ENCODE measurements at regions not wholly inside any gene's neighbourhood (a gene's known extent, or its start where the extent isn't known, plus 50 kb on each side); places are given as distances from the start of the nearest gene placed in this dataset.

DNA sequence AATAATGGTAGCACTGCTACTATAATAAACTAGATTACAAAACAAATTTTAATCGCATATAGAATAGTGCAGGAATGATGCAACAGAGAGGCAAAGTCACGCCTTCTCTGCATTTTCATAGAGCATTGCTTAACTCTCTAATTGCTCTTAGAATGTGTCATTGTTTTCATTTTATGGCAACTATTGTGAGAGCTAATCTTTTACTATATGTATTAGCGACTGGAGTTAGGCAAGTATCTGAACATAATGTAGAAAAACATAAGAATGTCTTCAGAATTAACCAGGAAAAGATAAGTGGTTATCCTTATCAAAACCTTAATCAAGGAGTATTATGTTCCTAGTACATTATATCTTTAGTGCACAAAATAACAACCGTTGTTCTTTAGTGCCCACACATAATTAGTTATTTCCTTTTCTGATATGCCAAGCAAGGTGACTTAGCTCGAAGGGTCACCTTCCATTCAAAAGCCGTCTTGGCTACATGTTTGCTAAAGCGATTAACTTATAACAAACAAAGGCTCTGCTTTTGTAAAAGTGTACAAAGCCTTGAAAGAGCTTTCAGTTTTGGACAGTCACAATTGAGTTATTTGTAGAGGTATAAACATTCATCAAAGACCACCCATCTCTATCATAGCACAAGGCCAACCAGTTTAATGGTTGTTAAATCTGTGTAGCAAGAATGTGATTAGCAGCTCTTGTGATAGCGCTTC lies 1328.9 kb downstream of the ROBO2 start:
- no peak overlapping the region for H3K4me3 ChIP-seq (ENCODE audit: low read depth, low read length)
- no peak for DNase-seq (ENCODE audit: low read depth)
- TF ChIP-seq, protein P1, sequence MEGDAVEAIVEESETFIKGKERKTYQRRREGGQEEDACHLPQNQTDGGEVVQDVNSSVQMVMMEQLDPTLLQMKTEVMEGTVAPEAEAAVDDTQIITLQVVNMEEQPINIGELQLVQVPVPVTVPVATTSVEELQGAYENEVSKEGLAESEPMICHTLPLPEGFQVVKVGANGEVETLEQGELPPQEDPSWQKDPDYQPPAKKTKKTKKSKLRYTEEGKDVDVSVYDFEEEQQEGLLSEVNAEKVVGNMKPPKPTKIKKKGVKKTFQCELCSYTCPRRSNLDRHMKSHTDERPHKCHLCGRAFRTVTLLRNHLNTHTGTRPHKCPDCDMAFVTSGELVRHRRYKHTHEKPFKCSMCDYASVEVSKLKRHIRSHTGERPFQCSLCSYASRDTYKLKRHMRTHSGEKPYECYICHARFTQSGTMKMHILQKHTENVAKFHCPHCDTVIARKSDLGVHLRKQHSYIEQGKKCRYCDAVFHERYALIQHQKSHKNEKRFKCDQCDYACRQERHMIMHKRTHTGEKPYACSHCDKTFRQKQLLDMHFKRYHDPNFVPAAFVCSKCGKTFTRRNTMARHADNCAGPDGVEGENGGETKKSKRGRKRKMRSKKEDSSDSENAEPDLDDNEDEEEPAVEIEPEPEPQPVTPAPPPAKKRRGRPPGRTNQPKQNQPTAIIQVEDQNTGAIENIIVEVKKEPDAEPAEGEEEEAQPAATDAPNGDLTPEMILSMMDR (IDR thresholded peaks at IDR 0.05; ENCODE audit: insufficient read depth, low read depth, low read length): no peak

- no peak for DNase-seq (ENCODE audit: low read depth)
- H3K4me3 ChIP-seq (ENCODE audit: low read depth, low read length): no peak overlapping the region
- TF ChIP-seq, protein P1 (IDR thresholded peaks at IDR 0.05; ENCODE audit: insufficient read depth, low read depth, low read length): no peak
Observed at GRCh38 chr3:78390221-78390620, 1350.3 kb downstream of the ROBO2 start.

DNA sequence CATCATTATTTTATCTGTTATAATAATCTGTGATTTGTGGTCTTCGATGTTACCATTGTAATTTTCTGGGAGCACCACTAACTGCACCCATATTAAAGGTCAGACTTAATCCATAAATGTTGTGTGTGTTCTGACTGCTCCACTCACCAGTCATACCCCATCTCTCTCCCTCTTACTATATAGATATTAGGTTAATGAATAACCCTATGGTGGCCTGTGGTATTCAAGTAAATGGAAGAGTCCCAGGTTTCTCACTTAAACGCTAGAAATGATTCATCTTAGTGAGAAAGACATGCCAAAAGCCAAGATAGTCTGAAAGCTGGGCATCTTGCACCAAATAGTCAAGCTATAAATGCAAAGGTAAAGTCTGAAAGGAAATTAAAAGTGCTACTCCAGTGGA lies 1358.5 kb downstream of the ROBO2 start:
- DNase-seq (ENCODE audit: low read depth): no peak
- H3K4me3 ChIP-seq (ENCODE audit: low read depth, low read length): no peak overlapping the region
- TF ChIP-seq, protein P1 (IDR thresholded peaks at IDR 0.05; ENCODE audit: insufficient read depth, low read depth, low read length): no peak

- no peak overlapping the region for H3K4me3 ChIP-seq (ENCODE audit: low read depth, low read length)
- TF ChIP-seq, protein P1 (IDR thresholded peaks at IDR 0.05; ENCODE audit: insufficient read depth, low read depth, low read length): no peak
- DNase-seq (ENCODE audit: low read depth): no peak
Observed at GRCh38 chr3:78402720-78403119, 1362.8 kb downstream of the ROBO2 start.

- H3K4me3 ChIP-seq (ENCODE audit: low read depth, low read length): no peak overlapping the region
- DNase-seq (ENCODE audit: low read depth): no peak
- TF ChIP-seq, protein P1 (IDR thresholded peaks at IDR 0.05; ENCODE audit: insufficient read depth, low read depth, low read length): no peak
Observed at GRCh38 chr3:78405745-78406144, 1362.1 kb downstream of the ROBO1 start.

- no peak for DNase-seq (ENCODE audit: low read depth)
- TF ChIP-seq, protein P1 (IDR thresholded peaks at IDR 0.05; ENCODE audit: insufficient read depth, low read depth, low read length): no peak
- no peak overlapping the region for H3K4me3 ChIP-seq (ENCODE audit: low read depth, low read length)
Observed at GRCh38 chr3:78406396-78406795, 1361.4 kb downstream of the ROBO1 start.

DNA sequence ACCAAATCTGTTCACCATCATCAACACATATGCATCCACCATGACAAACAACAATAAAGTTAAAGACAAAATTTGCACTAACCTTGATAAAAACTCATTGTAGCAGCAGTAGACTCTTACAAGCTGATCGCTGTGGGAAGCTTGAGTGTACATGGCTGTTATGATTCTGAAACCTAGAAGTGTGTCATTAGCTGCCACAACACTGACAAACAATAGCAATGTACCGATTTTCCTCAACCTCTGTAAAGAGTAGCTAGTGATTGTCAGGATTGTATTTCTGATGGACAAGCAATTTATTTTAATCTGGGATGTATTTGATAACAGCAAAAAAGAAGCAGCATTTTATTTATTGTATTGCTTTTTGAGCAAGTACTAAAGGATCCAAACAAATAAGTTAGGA lies 1357.7 kb downstream of the ROBO1 start:
- DNase-seq (ENCODE audit: low read depth): no peak
- TF ChIP-seq, protein P1 (IDR thresholded peaks at IDR 0.05; ENCODE audit: insufficient read depth, low read depth, low read length): no peak

More for the DNA sequence above, 1357.7 kb downstream of the ROBO1 start:
- no peak overlapping the region for H3K4me3 ChIP-seq (ENCODE audit: low read depth, low read length)
